NT2/D1 (cell line): ENCODE measurements at regions not wholly inside any gene's neighbourhood (a gene's known extent, or its start where the extent isn't known, plus 50 kb on each side); places are given as distances from the start of the nearest gene placed in this dataset.

Experiments used
- DNase-seq: peaks from one replicate; pipeline ENCODE4 v3.0.0-alpha.2; 2011; ENCODE audit warnings: low read depth, low spot score
- H3K27me3 ChIP-seq: 2 replicates; pipeline ENCODE4 v1.6.0; 2011; ENCODE audit warnings: mild to moderate bottlenecking; ENCODE audit not compliant: insufficient read length, insufficient read depth
- H3K36me3 ChIP-seq: 2 replicates; pipeline ENCODE4 v1.6.1; 2011; ENCODE audit warnings: mild to moderate bottlenecking, low read length, mixed read lengths; ENCODE audit not compliant: insufficient read depth, insufficient read length
- H3K4me1 ChIP-seq: 2 replicates; pipeline ENCODE4 v1.5.1; 2011; ENCODE audit not compliant: insufficient read depth, insufficient read length
- H3K4me3 ChIP-seq: 2 replicates; pipeline ENCODE4 v1.5.1; 2011; ENCODE audit warnings: low read depth; ENCODE audit not compliant: insufficient read length
- H3K9ac ChIP-seq: 2 replicates; pipeline ENCODE4 v1.6.0; 2011; ENCODE audit warnings: low read depth; ENCODE audit not compliant: insufficient read length
- H3K9me3 ChIP-seq: 2 replicates; pipeline ENCODE4 v1.5.1; 2011; ENCODE audit warnings: mild to moderate bottlenecking, low read length; ENCODE audit not compliant: insufficient read depth
- SUZ12 ChIP-seq: IDR thresholded peaks from 2 replicates; pipeline ENCODE4 v1.6.1; 2011; ENCODE audit not compliant: insufficient read length, insufficient read depth; ENCODE audit errors: extremely low read depth
- YY1 ChIP-seq: IDR thresholded peaks from 2 replicates; pipeline ENCODE4 v1.6.1; 2011; ENCODE audit not compliant: insufficient read length, insufficient read depth
- ZNF274 ChIP-seq: IDR thresholded peaks from 2 replicates; pipeline ENCODE4 v1.6.1; 2011; ENCODE audit warnings: mild to moderate bottlenecking, low read depth, low read length

DNA sequence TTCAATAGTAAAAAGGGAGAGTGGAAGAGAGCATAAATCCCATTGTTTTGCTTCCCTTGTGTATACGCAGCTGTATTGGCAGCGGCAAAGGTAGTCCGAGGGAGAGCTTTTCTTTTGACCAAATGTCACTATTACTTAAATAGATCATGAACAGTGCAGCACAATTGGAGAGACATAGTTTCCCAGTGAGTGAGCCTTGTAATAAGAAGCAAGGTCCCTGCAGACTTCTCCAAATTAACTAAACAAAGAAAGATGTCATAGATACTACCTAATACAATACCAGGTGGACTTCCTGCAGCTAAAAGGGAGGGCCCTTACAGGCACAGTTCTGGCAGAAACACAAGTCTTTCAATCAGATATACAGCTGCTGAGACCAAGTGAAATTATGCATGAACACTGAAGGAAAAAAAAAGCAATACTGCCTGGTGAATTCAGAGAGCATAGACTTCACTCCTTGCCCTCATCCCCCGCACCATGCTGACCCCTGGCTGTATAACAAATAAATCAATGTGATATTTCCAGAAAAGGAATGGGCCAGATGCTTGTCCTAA lies 404.7 kb upstream of the CDH2 start:
- no peaks in the 10 kb centered on the region for H3K27me3 ChIP-seq
- no peaks in the 10 kb centered on the region for H3K9me3 ChIP-seq
- H3K36me3 ChIP-seq, result no peaks in the 10 kb centered on the region
- no peak overlapping the region for H3K4me3 ChIP-seq
- H3K4me1 ChIP-seq, result no peaks in the 10 kb centered on the region
- no peak overlapping the region for H3K9ac ChIP-seq
- no peak for TF ChIP-seq YY1
- TF ChIP-seq ZNF274, result no peak
- no peak for TF ChIP-seq SUZ12
- DNase-seq, result no peak

DNA sequence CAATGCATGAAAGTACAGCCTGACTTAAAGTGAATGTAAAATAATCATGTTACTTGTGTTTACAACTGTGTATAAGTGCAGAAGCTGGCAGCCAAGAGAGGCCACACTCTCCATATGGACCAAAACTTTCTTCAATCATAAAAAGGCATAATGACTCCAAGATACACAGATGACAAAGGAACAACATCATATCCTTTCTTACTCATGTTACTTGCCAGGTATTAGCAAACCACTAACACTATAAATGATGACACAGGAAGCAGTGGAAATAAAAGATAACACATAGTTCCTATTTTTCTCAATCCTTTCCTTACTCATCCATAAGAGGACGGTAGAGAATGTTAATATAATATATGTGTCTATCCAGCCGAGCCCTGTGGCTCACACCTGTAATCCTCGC lies 400.0 kb upstream of the CDH2 start:
- H3K27me3 ChIP-seq, result no peaks in the 10 kb centered on the region
- DNase-seq, result no peak
- no peak for TF ChIP-seq YY1
- TF ChIP-seq SUZ12, result no peak
- TF ChIP-seq ZNF274, result no peak
- H3K4me1 ChIP-seq, result no peaks in the 10 kb centered on the region
- no peaks in the 10 kb centered on the region for H3K36me3 ChIP-seq
- no peak overlapping the region for H3K4me3 ChIP-seq
- no peaks in the 10 kb centered on the region for H3K9me3 ChIP-seq
- H3K9ac ChIP-seq, result no peak overlapping the region

DNA sequence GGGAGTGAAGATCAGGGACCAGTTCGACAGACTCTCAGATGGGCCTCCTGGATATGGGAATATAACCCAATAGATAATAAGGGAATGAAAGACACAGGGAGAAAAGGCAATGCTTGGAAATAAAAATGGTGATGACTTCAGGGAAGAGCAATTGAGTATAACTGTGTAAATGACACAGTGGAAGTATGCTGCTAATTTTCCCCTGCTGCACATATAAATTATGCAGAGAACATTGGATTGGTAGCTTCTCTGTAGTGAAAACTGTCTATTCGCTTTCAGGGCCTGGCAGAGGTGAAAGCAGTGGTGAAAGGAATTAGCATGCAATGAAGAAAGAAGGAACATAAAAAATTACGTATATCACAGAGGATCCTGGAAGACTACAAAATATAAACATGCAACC lies 398.2 kb upstream of the CDH2 start:
- TF ChIP-seq YY1 (no peak), ZNF274 (no peak), SUZ12 (no peak)
- H3K4me1 ChIP-seq, result no peaks in the 10 kb centered on the region
- no peaks in the 10 kb centered on the region for H3K36me3 ChIP-seq
- no peaks in the 10 kb centered on the region for H3K27me3 ChIP-seq
- no peak overlapping the region for H3K4me3 ChIP-seq
- no peaks in the 10 kb centered on the region for H3K9me3 ChIP-seq
- H3K9ac ChIP-seq, result no peak overlapping the region
- no peak for DNase-seq

DNA sequence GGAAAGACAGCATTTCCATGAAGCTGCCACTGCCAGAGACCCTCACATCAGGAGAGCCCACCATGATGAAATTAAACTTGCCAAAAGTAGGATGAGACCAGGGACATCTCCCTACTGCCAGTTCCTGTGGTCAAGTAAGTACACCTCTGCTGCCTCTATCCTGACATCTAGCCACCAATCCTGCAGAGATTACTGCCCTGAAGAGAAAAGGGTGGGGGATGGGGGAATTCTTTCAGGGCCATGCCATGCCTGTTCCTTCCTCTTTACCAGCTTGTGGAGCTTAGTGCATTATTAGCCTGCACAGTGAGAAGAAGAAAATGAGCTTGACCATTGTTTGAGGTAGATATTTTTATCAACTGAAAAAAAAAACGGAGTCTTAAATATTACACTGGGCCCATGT lies 397.2 kb upstream of the CDH2 start:
- Histone ChIP-seq H3K9ac (no peak overlapping the region), H3K9me3 (no peaks in the 10 kb centered on the region), H3K36me3 (no peaks in the 10 kb centered on the region), H3K4me3 (no peak overlapping the region), H3K27me3 (no peaks in the 10 kb centered on the region), H3K4me1 (no peaks in the 10 kb centered on the region)
- no peak for TF ChIP-seq ZNF274
- TF ChIP-seq SUZ12, result no peak
- no peak for TF ChIP-seq YY1
- DNase-seq, result no peak

DNA sequence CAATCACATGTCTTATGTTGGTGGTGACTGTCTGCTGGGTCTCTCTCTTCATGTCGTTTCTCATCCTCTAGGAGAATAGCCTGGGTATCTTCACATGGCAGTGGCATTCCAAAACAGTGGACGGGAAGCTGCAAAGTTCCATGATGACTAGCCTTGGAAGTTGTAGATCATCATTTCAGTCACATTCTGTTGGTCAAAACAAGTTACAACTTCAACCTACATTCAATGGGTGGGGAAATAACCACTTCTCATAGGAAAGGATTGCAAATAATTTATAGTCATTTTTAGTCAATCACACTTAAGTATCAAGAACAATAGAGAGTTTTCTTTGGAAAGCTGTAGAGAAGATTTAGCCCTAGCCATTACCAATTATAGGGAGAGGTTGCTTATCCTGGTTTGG lies 395.0 kb upstream of the CDH2 start:
- no peak overlapping the region for H3K9ac ChIP-seq
- no peaks in the 10 kb centered on the region for H3K9me3 ChIP-seq
- TF ChIP-seq YY1 (no peak), ZNF274 (no peak), SUZ12 (no peak)
- no peak for DNase-seq
- H3K27me3 ChIP-seq, result no peaks in the 10 kb centered on the region
- H3K4me1 ChIP-seq, result no peaks in the 10 kb centered on the region
- H3K4me3 ChIP-seq, result no peak overlapping the region
- H3K36me3 ChIP-seq, result no peaks in the 10 kb centered on the region

DNA sequence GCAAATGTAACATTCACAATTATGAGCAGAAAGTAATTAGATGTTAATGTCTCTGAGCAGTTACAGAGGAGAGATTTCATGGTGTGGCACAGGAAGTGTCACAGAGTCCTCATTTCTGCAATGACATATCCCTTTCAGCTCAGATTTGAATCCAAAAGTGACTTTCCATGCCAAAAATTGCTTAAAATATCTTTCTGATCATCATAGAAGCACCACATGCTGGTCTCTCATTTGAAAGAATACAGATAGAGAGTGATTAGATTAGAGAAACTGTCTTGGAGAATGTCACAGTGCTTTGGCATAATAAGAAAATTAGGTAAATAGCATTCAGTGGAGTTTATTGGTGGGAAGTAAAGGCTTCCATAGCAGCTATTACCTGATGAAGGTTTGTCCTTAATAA lies 383.4 kb upstream of the CDH2 start:
- Histone ChIP-seq H3K9ac (no peak overlapping the region), H3K4me1 (no peaks in the 10 kb centered on the region), H3K27me3 (no peaks in the 10 kb centered on the region), H3K9me3 (no peaks in the 10 kb centered on the region), H3K36me3 (no peaks in the 10 kb centered on the region), H3K4me3 (no peak overlapping the region)
- DNase-seq, result no peak
- TF ChIP-seq ZNF274 (no peak), YY1 (no peak), SUZ12 (no peak)

DNA sequence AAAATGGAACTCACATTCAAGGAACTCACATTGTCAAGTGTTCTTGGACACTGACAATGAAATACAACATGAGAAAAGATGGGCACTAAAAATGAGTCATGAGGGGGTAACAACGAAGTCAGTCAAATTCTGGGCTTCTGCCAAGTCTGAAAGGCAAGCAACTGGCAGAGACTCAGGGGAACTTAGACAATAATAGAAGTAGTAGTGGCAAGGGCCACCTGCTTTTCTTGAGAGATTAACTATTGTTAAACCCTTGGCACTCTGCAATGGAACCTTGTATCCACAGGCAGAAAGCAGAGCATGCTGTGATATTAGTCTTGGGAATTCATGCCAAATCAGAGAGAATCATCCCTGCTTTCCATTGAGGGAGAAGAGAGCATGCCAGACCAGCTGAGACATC lies 382.6 kb upstream of the CDH2 start:
- no peaks in the 10 kb centered on the region for H3K36me3 ChIP-seq
- H3K4me3 ChIP-seq, result no peak overlapping the region
- no peak for TF ChIP-seq SUZ12
- no peak for TF ChIP-seq ZNF274
- no peak for TF ChIP-seq YY1
- no peak overlapping the region for H3K9ac ChIP-seq
- H3K4me1 ChIP-seq, result no peaks in the 10 kb centered on the region
- H3K27me3 ChIP-seq, result no peaks in the 10 kb centered on the region
- DNase-seq, result no peak
- H3K9me3 ChIP-seq, result no peaks in the 10 kb centered on the region
